ENCODE measurements at regions not wholly inside any gene's neighbourhood (a gene's known extent, or its start where the extent isn't known, plus 50 kb on each side); places are given as distances from the start of the nearest gene placed in this dataset.
"Not testable (repeated sequence)": the region's sequence is repeated elsewhere in the genome, so short reads cannot be mapped to it uniquely, and the experiment has no call there.

DNA sequence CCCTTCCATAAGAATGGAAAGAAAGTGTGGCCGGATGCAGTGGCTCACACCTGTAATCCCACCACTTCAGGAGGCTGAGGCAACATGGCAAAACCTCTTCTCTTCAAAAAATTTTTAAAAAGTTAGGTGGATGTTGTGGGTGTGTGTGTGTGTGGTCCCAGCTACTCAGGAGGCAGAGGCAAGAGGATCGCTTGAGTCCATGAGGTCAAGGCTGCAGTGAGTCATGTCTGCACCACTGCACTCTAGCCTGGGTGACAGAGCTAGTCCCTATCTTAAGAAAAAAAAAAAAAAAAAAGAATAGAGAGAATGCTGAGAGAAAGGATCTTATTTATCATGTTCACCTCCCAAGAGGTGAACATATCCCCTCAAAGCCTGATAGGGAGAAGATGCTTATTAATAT lies 492.1 kb upstream of the SMIM31 start:
- H3K4me3 ChIP-seq (ENCODE audit: low read length): no peak overlapping the region
- H3K9me3 ChIP-seq (ENCODE audit: low read depth, low read length): no peaks in the 10 kb centered on the region
- no peaks in the 10 kb centered on the region for H3K27me3 ChIP-seq (ENCODE audit: insufficient read depth, low read length)
- no peaks in the 10 kb centered on the region for H3K4me1 ChIP-seq (ENCODE audit: insufficient read depth, low read length)

DNA sequence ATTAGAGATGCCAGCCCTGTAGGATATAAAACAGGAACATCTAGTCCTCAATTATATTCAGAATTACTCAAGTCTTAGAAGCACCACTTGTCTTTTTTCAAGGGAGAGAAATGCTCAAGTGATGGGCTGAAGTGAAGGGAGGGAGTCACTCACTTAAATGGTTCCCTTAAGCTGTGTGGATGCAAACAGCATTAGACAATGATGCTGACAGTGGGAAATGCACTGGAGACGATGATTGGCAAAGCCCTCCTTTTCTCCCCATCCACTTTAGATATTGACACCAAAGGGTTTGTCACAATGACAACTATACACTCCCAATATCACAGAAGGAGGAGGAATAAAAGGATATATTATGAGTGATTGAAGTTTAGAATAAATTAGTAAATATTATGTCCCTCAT lies 491.4 kb upstream of the SMIM31 start:
- not testable (repeated sequence) for H3K27me3 ChIP-seq (ENCODE audit: insufficient read depth, low read length); H3K9me3 ChIP-seq (ENCODE audit: low read depth, low read length); H3K4me1 ChIP-seq (ENCODE audit: insufficient read depth, low read length); H3K4me3 ChIP-seq (ENCODE audit: low read length)

DNA sequence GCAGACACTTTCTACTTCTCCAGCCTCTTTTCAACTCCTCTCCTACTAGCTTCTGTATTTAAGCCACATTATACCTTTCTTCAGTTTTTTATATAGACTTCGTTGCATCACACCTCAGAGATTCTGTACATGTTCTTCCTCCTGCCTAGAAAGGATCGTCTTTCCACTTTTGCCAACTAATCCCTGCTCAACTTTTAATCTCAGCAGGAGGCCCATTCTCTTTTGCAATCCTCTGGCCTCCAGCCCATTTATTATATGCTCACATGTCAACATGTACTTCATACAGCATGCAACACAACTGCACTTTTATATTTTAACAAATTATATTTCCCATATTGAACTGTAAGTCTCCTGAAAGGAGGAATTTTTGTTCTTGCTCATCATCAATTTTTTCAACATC lies 476.5 kb upstream of the SMIM31 start:
- not testable (repeated sequence) for H3K4me1 ChIP-seq (ENCODE audit: insufficient read depth, low read length); H3K4me3 ChIP-seq (ENCODE audit: low read length); H3K27me3 ChIP-seq (ENCODE audit: insufficient read depth, low read length); H3K9me3 ChIP-seq (ENCODE audit: low read depth, low read length)

DNA sequence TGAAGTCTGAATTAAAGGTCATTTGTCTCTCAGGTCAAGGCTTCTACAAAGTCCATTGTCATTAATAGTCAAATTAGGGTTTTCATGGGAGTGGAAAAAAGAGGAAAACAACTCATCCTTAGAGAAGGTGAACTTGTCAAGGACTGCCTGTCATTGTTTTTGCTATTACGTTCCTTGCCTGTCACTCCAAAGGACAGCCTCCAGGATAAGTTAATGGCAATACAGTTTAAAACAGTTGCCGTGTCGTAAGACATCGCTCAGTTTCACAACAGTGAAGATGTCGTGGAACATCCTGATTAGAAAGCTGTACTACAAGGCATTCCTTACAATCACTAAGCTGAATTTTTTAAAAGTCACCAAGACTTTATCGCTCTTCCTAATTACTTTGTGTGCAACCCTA lies 466.8 kb upstream of the SMIM31 start:
- Histone ChIP-seq H3K4me1 (ENCODE audit: insufficient read depth, low read length) (no peaks in the 10 kb centered on the region), H3K4me3 (ENCODE audit: low read length) (no peak overlapping the region), H3K9me3 (ENCODE audit: low read depth, low read length) (no peaks in the 10 kb centered on the region), H3K27me3 (ENCODE audit: insufficient read depth, low read length) (no peaks in the 10 kb centered on the region)

GRCh38 chr4:164288578-164288977 lies 465.4 kb upstream of the SMIM31 start:
- H3K4me3 ChIP-seq (ENCODE audit: low read length): no peak overlapping the region
- H3K4me1 ChIP-seq (ENCODE audit: insufficient read depth, low read length): no peaks in the 10 kb centered on the region
- no peaks in the 10 kb centered on the region for H3K27me3 ChIP-seq (ENCODE audit: insufficient read depth, low read length)
- H3K9me3 ChIP-seq (ENCODE audit: low read depth, low read length): no peaks in the 10 kb centered on the region

DNA sequence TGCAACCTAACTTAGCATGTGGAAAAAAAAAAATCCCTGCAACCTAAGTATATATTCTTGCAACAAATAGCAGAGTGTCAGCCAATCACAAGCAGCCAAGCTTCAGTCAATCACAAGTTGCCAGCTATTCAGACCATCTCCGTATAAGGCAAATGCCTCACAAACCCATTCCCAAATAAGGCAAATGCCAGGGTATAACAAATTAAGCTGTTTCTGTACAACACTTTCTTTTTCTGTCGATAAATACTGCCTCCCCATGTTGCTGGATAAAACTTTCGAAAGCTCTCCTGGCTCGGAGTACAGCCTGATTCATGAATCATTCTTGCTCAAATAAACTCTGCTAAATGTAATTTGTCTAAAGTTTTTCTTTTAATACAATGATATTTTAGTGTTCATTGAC lies 460.7 kb upstream of the SMIM31 start:
- H3K4me3 ChIP-seq (ENCODE audit: low read length): no peak overlapping the region
- no peaks in the 10 kb centered on the region for H3K27me3 ChIP-seq (ENCODE audit: insufficient read depth, low read length)
- H3K9me3 ChIP-seq (ENCODE audit: low read depth, low read length): no peaks in the 10 kb centered on the region
- no peaks in the 10 kb centered on the region for H3K4me1 ChIP-seq (ENCODE audit: insufficient read depth, low read length)

GRCh38 chr4:164293743-164294142 lies 460.2 kb upstream of the SMIM31 start:
- H3K9me3 ChIP-seq (ENCODE audit: low read depth, low read length): no peaks in the 10 kb centered on the region
- no peaks in the 10 kb centered on the region for H3K27me3 ChIP-seq (ENCODE audit: insufficient read depth, low read length)
- H3K4me3 ChIP-seq (ENCODE audit: low read length): no peak overlapping the region
- H3K4me1 ChIP-seq (ENCODE audit: insufficient read depth, low read length): no peaks in the 10 kb centered on the region

DNA sequence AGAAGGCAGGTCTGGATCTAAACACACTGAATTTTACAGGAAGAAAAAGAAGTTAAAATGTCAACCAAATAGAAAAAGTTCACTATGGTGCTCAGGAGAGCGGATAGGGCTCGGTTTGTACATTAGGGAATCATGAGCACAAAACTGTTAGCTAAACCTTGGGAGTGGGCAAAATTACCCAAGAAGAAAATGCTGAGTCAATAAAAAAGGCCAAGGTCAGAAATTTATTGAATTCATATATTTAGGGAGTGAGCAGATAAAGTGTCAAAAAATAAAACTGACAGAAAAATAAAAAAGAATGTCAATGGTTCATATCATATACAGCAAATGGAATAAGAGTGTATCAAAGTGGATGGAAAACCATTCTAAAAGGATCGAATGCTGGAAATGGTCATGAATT lies 452.5 kb upstream of the SMIM31 start:
- no peaks in the 10 kb centered on the region for H3K27me3 ChIP-seq (ENCODE audit: insufficient read depth, low read length)
- H3K4me3 ChIP-seq (ENCODE audit: low read length): no peak overlapping the region
- H3K4me1 ChIP-seq (ENCODE audit: insufficient read depth, low read length): no peaks in the 10 kb centered on the region
- H3K9me3 ChIP-seq (ENCODE audit: low read depth, low read length): no peaks in the 10 kb centered on the region

DNA sequence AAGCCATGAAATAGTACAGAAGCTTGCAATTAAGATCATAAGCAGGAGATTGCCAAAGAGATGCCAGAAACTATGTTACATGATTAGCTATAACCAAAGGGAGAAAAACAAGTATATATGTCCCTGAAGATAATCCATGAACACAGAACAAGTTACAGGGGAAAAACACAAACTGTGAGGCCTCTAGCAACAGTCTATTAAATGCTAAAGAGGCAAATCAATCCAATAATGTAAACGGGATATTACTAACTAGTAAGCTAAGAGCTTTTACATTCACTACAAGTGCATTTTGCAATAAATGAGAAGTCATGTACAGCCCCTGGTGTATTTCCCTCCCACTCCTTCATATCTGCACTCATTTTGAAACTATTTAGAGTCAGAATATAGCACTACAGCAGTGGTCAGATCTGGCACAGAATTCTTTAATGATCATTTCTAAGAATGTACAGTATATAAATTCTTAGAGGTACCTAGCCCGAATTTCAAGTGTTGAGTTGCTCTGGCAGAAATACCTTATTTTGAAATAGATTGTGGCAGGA lies 449.8 kb upstream of the SMIM31 start:
- Histone ChIP-seq H3K9me3 (ENCODE audit: low read depth, low read length) (no peaks in the 10 kb centered on the region), H3K27me3 (ENCODE audit: insufficient read depth, low read length) (no peaks in the 10 kb centered on the region), H3K4me1 (ENCODE audit: insufficient read depth, low read length) (no peaks in the 10 kb centered on the region), H3K4me3 (ENCODE audit: low read length) (no peak overlapping the region)

DNA sequence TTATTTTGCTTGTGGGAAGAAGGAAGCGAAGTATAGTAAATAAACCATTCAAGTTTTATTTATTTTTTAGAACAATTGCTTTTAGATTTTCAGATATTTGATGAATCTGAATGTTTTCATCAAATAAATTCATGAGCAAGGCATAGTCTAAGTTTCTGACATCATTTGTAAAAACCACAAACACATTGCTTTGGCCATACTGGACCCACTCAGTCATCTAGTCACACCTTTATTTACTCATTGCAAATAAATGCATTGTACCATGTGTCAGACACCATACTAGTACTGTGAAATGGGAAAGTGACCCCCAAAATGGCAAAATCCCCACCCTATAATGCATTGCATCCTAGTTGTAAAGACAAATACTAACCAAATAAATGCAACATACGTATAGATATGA lies 449.1 kb upstream of the SMIM31 start:
- H3K4me1 ChIP-seq (ENCODE audit: insufficient read depth, low read length): no peaks in the 10 kb centered on the region
- no peaks in the 10 kb centered on the region for H3K9me3 ChIP-seq (ENCODE audit: low read depth, low read length)
- no peak overlapping the region for H3K4me3 ChIP-seq (ENCODE audit: low read length)
- H3K27me3 ChIP-seq (ENCODE audit: insufficient read depth, low read length): no peaks in the 10 kb centered on the region

DNA sequence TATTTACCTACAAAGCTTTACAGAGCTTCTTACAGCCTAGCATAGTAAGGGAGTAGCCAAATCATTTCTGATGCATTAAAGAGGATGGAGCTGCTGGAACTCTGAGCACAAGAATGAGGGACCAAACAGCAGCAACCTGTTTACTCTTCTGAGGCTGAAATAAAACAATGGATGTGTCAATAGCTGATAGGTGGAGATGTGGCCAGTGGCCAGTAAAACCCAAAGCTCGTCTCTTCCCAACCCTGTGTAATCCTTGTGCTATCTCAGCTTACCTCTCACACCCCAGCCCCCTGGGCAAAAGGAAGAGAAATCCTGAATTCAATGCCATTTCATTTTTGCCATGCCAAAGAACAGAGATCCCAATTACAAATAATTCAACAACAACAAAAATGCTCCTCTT lies 446.7 kb upstream of the SMIM31 start:
- H3K4me1 ChIP-seq (ENCODE audit: insufficient read depth, low read length): no peaks in the 10 kb centered on the region
- H3K27me3 ChIP-seq (ENCODE audit: insufficient read depth, low read length): no peaks in the 10 kb centered on the region
- H3K9me3 ChIP-seq (ENCODE audit: low read depth, low read length): no peaks in the 10 kb centered on the region
- H3K4me3 ChIP-seq (ENCODE audit: low read length): no peak overlapping the region

DNA sequence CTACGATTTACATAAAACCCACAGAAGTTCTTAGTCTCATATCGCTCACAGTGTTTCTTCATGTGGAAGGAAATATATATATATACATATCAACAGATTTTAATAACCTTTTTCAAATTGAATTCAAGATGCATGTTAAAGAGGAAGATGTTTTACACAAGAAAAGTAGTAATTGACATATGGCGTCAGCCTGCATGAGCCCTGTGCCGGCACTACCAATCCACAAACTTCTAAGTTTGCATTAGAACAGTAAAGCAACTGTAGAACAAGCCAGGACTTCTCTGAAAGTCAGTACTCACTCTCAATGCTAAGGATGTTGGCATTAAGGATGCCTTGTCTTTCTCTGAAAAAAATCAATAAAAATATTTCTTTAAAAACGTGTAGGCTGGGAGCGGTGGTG lies 441.3 kb upstream of the SMIM31 start:
- no peak overlapping the region for H3K4me3 ChIP-seq (ENCODE audit: low read length)

GRCh38 chr4:164313853-164314252 lies 440.1 kb upstream of the SMIM31 start:
- Histone ChIP-seq H3K27me3 (ENCODE audit: insufficient read depth, low read length) (no peaks in the 10 kb centered on the region), H3K4me3 (ENCODE audit: low read length) (no peak overlapping the region), H3K4me1 (ENCODE audit: insufficient read depth, low read length) (no peaks in the 10 kb centered on the region), H3K9me3 (ENCODE audit: low read depth, low read length) (no peaks in the 10 kb centered on the region)

More for the DNA sequence above, 441.3 kb upstream of the SMIM31 start:
- H3K9me3 ChIP-seq (ENCODE audit: low read depth, low read length): no peaks in the 10 kb centered on the region
- H3K27me3 ChIP-seq (ENCODE audit: insufficient read depth, low read length): no peaks in the 10 kb centered on the region
- H3K4me1 ChIP-seq (ENCODE audit: insufficient read depth, low read length): no peaks in the 10 kb centered on the region

- no peaks in the 10 kb centered on the region for H3K9me3 ChIP-seq (ENCODE audit: low read depth, low read length)
These were observed 435.6 kb upstream of the SMIM31 start for GRCh38 chr4:164318350-164318749.

DNA sequence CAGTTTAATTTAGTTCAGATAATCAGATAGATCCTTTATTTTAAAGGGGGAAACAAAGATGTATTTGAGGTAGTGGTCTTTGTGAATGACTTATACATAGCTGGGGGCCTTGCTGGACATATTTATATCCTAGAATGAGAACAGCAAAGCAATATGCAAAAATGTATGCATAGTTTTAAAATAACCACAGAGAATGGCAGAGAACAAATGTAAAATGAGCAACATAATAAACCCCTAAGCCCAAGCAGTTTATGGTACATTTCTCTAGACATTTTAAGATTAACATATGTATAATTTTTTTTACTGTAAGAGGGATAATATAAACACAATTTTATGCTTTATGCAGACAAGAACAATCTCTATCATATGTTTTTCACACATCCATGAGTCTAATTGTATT lies 434.2 kb upstream of the SMIM31 start:
- no peaks in the 10 kb centered on the region for H3K27me3 ChIP-seq (ENCODE audit: insufficient read depth, low read length)
- H3K9me3 ChIP-seq (ENCODE audit: low read depth, low read length): no peaks in the 10 kb centered on the region
- H3K4me3 ChIP-seq (ENCODE audit: low read length): no peak overlapping the region
- no peaks in the 10 kb centered on the region for H3K4me1 ChIP-seq (ENCODE audit: insufficient read depth, low read length)

More at GRCh38 chr4:164318350-164318749, 435.6 kb upstream of the SMIM31 start:
- Histone ChIP-seq H3K27me3 (ENCODE audit: insufficient read depth, low read length) (no peaks in the 10 kb centered on the region), H3K4me1 (ENCODE audit: insufficient read depth, low read length) (no peaks in the 10 kb centered on the region), H3K4me3 (ENCODE audit: low read length) (no peak overlapping the region)

DNA sequence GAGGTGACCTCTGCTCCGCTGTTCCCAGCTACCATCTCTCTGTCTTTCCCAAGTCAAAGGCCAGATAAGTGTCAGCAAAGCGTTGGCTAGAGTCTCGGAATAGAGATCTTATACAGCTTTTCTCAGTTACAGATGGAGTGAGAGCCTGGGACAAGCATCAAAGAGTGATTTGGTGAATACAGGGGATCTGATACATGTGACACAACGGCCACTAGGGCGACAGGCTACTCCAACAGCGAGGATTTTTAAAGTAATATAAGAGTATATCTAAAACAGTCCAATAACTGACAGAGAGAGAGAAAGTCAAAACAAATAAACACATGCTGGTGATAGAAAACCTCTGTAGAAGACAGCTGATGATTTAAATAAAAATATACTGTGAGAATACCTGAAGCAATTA lies 433.1 kb upstream of the SMIM31 start:
- Histone ChIP-seq H3K9me3 (ENCODE audit: low read depth, low read length) (no peaks in the 10 kb centered on the region), H3K4me3 (ENCODE audit: low read length) (no peak overlapping the region), H3K4me1 (ENCODE audit: insufficient read depth, low read length) (no peaks in the 10 kb centered on the region), H3K27me3 (ENCODE audit: insufficient read depth, low read length) (no peaks in the 10 kb centered on the region)

DNA sequence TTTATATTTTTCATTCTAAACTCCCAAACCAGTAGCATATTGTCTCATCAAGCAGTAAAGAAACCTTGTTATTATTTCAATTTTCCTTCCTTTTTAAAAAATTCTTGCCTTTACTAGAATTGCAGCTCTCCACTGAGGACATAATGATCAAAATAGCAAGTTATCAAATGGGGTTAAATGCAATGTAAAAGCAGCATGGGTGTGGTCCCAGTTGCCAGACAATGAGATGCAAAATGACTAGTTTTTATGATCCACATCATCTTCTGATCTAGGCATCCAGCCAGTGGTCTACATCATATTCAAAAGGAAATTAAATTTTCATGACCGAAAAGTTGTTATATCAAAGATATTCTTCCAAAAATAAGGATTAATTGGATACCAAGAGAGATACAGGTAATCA lies 427.9 kb upstream of the SMIM31 start:
- Histone ChIP-seq H3K4me1 (ENCODE audit: insufficient read depth, low read length) (no peaks in the 10 kb centered on the region), H3K4me3 (ENCODE audit: low read length) (no peak overlapping the region), H3K9me3 (ENCODE audit: low read depth, low read length) (no peaks in the 10 kb centered on the region), H3K27me3 (ENCODE audit: insufficient read depth, low read length) (no peaks in the 10 kb centered on the region)
